ENCODE measurements at regions not wholly inside any gene's neighbourhood (a gene's known extent, or its start where the extent isn't known, plus 50 kb on each side); places are given as distances from the start of the nearest gene placed in this dataset.

GRCh38 chr22:44403166-44403565 lies 90.4 kb upstream of the SHISAL1 start:
- Mint-ChIP-seq H3K4me3 (no peak overlapping the region), H3K36me3 (ENCODE audit: low read depth) (no peaks in the 10 kb centered on the region), H3K27me3 (no peaks in the 10 kb centered on the region), H3K4me1 (no peaks in the 10 kb centered on the region), H3K27ac (no peak overlapping the region), H3K9me3 (no peaks in the 10 kb centered on the region)
- CTCF ChIA-PET = no interaction called here
- POLR2A ChIA-PET = no interaction called here
- no peak for DNase-seq

DNA sequence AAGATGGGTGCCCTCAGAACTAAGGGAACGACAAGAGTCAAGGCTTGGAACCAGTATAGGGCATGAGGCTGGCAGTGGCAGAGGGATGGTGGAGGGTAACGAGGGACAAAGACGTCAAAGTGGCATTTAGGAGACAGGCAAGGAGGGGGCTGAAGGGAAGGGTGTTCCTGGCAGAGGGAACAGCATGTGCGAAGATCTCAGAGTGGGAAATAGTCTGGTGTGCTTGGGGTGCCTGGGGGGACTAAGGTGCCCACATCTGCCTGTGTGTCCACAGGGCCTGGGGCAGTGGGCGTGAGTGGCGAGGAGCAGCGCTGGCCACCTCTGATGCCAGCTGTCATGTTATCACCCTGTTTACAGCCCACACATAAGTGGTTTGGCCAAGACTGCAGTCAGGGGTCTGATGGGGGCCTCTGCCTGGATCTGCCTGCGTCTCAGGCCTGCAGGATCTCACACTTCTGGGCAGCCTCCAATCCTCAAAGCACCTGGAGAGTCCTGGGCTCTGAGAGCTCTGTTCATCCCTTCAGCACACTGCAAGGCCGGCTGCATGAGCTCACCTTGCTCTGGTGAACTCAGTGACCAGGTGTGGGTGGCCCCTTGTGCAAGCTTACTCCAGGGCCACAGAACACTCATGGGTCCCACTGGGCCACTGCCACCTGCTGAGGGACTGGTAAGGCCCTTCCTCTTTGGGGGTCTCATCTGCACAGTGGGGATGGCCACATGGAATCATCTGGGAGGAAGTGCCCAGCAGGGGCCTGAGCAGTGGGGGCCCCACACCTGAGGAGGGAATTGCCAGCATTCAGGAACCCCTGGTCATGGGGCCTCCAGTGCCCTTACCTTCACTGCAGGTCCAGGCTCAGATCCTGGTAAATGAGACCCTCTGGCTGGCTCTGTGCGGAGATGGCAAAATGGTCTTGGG lies 89.7 kb upstream of the SHISAL1 start:
- no peaks in the 10 kb centered on the region for H3K27me3 Mint-ChIP-seq
- POLR2A ChIA-PET = no interaction called here
- no peak overlapping the region for H3K4me3 Mint-ChIP-seq
- no peaks in the 10 kb centered on the region for H3K9me3 Mint-ChIP-seq
- CTCF ChIA-PET = no interaction called here
- no peak for DNase-seq
- no peaks in the 10 kb centered on the region for H3K36me3 Mint-ChIP-seq (ENCODE audit: low read depth)
- H3K4me1 Mint-ChIP-seq = no peaks in the 10 kb centered on the region
- no peak overlapping the region for H3K27ac Mint-ChIP-seq

DNA sequence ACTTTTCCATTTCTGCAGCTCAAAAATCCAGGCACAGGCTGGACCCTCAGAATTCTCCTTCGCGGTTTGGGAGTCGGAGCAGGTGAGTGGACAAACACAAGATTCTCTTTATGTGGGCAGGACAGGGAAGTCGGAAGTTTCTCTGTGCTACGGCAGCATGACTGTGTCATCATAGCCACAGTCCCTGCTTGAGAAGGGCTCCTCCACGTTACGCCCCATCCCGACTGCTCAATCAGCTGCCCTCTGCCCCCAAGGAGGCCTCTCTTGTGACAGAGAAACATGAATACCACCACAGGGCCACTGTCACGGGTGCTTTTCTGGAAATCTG lies 89.0 kb upstream of the SHISAL1 start:
- Mint-ChIP-seq H3K36me3 (ENCODE audit: low read depth) (no peaks in the 10 kb centered on the region), H3K9me3 (no peaks in the 10 kb centered on the region), H3K27ac (no peak overlapping the region), H3K4me3 (no peak overlapping the region), H3K27me3 (no peaks in the 10 kb centered on the region), H3K4me1 (no peaks in the 10 kb centered on the region)
- DNase-seq = no peak
- CTCF ChIA-PET = no interaction called here
- POLR2A ChIA-PET = no interaction called here

DNA sequence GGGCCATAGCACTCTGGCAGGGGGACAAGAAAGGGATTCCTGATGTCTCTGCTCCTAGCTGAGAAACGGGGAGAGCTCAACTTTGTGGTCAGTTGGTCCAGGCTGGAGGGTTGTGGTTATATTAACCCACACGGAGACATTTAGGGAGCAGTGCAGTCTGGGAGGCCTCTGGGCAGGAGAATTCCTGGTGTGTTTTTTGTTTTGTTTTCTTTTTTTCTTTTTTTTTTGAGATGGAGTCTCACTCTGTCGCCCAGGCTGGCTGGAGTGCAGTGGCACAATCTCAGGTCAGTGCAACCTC lies 88.0 kb upstream of the SHISAL1 start:
- no peaks in the 10 kb centered on the region for H3K9me3 Mint-ChIP-seq
- no peaks in the 10 kb centered on the region for H3K4me1 Mint-ChIP-seq
- no peak overlapping the region for H3K27ac Mint-ChIP-seq
- H3K36me3 Mint-ChIP-seq (ENCODE audit: low read depth) = no peaks in the 10 kb centered on the region
- no peak for DNase-seq
- POLR2A ChIA-PET = no interaction called here
- no peaks in the 10 kb centered on the region for H3K27me3 Mint-ChIP-seq
- CTCF ChIA-PET = no interaction called here
- H3K4me3 Mint-ChIP-seq = no peak overlapping the region

GRCh38 chr22:44399906-44400762 lies 87.4 kb upstream of the SHISAL1 start:
- DNase-seq = no peak
- no peak overlapping the region for H3K27ac Mint-ChIP-seq
- ChIA-PET CTCF (no interaction called here), POLR2A (no interaction called here)
- H3K36me3 Mint-ChIP-seq (ENCODE audit: low read depth) = no peaks in the 10 kb centered on the region
- no peaks in the 10 kb centered on the region for H3K4me1 Mint-ChIP-seq
- H3K4me3 Mint-ChIP-seq = no peak overlapping the region
- no peaks in the 10 kb centered on the region for H3K27me3 Mint-ChIP-seq
- H3K9me3 Mint-ChIP-seq = no peaks in the 10 kb centered on the region

GRCh38 chr22:44398856-44399837 lies 86.4 kb upstream of the SHISAL1 start:
- no peaks in the 10 kb centered on the region for H3K36me3 Mint-ChIP-seq (ENCODE audit: low read depth)
- POLR2A ChIA-PET = no interaction called here
- no peak overlapping the region for H3K4me3 Mint-ChIP-seq
- CTCF ChIA-PET = no interaction called here
- H3K27ac Mint-ChIP-seq = no peak overlapping the region
- no peaks in the 10 kb centered on the region for H3K9me3 Mint-ChIP-seq
- no peak for DNase-seq
- H3K4me1 Mint-ChIP-seq = no peaks in the 10 kb centered on the region
- H3K27me3 Mint-ChIP-seq = no peaks in the 10 kb centered on the region

DNA sequence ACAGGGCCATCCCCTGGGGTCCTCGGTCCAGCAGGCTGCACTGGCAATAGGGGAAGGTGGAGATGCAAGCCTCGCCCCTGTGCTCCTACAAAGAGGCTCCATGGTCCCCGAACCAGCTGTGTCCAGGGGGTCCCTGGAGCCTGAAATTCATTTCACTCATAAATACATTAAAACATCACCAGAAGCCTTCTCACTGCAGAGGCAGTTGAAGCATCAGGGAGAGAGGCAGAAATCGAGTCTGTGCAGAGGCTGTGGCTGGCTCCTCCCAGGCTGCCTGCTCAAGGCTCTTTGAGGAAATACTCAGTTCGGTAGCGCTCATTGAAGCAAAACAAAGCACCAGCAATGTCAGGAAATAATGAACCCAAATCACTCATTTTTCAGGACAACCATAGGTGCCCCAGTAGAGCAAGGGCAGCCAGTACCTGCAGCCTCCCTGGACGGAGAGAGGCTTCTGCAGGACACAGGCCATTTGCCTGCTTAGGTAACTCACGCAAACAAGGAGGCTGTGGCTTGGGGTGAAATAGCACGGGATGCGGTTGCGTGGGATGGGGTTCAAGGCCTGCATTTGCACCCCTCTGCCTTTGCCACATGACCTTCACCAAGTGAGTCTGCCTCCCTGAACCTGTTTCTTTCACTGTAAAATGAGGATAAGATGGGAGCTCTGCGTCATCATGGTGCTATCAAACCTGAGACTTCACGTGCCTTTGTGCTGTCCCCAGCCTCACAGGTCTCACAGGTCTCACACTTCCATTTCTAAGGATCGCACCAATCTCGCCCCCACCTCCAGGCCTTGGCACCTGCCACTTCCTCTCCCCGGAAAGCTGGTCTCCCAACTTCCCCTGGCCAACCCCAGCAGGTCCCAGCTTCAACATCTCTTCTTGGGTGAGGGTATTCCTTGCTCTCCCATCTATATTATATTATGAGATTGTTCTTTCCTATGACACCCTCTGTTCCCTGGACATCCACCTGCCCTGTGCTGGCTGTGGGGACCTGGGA lies 84.3 kb upstream of the SHISAL1 start:
- no peak for DNase-seq
- no peak overlapping the region for H3K27ac Mint-ChIP-seq
- H3K9me3 Mint-ChIP-seq = no peaks in the 10 kb centered on the region
- H3K4me3 Mint-ChIP-seq = no peak overlapping the region
- ChIA-PET CTCF (no interaction called here), POLR2A (no interaction called here)
- H3K36me3 Mint-ChIP-seq (ENCODE audit: low read depth) = no peaks in the 10 kb centered on the region
- H3K4me1 Mint-ChIP-seq = no peaks in the 10 kb centered on the region
- no peaks in the 10 kb centered on the region for H3K27me3 Mint-ChIP-seq

DNA sequence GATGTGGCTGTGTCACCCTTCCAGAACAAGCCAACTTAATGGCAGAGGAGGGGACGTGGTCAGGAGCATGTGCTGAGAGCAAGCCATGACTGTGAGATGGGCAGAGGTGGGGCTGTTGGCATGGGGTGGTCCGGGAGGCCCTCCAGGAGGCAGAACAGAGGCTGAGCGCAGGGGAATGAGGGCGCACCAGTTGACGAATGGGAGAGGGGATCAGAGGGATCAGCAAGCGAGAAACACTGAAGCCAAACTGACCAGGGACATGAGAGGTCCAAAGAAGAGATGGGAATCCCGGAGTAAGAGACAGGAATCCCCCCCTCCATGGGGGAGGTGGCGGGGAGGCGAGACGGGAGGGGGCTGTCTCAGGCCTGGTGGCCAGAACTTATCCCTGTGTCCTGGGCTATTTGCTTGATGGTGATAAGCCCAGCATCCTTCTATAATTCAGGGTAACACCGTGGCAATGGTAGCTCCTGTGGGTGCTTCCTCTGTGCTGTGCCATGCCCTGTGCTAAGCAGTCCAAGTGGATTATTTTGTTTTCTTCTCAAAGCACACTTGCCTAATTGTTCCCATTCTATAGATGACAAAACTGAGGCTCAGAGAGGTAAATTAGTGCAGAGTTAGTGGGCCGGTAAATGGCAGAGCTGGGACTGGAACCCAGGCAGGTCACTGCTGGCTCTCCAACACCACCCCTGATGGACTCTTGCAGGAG lies 83.4 kb upstream of the SHISAL1 start:
- H3K27ac Mint-ChIP-seq = no peak overlapping the region
- H3K9me3 Mint-ChIP-seq = no peaks in the 10 kb centered on the region
- no peak for DNase-seq
- ChIA-PET CTCF (no interaction called here), POLR2A (no interaction called here)
- no peaks in the 10 kb centered on the region for H3K27me3 Mint-ChIP-seq
- no peak overlapping the region for H3K4me3 Mint-ChIP-seq
- H3K36me3 Mint-ChIP-seq (ENCODE audit: low read depth) = no peaks in the 10 kb centered on the region
- H3K4me1 Mint-ChIP-seq = no peaks in the 10 kb centered on the region

- Mint-ChIP-seq H3K9me3 (no peaks in the 10 kb centered on the region), H3K27me3 (no peaks in the 10 kb centered on the region), H3K4me1 (no peaks in the 10 kb centered on the region), H3K4me3 (no peak overlapping the region), H3K27ac (no peak overlapping the region), H3K36me3 (ENCODE audit: low read depth) (no peaks in the 10 kb centered on the region)
- CTCF ChIA-PET = no interaction called here
- POLR2A ChIA-PET = no interaction called here
- DNase-seq = no peak
Observed at GRCh38 chr22:44395118-44396005, 82.6 kb upstream of the SHISAL1 start.

DNA sequence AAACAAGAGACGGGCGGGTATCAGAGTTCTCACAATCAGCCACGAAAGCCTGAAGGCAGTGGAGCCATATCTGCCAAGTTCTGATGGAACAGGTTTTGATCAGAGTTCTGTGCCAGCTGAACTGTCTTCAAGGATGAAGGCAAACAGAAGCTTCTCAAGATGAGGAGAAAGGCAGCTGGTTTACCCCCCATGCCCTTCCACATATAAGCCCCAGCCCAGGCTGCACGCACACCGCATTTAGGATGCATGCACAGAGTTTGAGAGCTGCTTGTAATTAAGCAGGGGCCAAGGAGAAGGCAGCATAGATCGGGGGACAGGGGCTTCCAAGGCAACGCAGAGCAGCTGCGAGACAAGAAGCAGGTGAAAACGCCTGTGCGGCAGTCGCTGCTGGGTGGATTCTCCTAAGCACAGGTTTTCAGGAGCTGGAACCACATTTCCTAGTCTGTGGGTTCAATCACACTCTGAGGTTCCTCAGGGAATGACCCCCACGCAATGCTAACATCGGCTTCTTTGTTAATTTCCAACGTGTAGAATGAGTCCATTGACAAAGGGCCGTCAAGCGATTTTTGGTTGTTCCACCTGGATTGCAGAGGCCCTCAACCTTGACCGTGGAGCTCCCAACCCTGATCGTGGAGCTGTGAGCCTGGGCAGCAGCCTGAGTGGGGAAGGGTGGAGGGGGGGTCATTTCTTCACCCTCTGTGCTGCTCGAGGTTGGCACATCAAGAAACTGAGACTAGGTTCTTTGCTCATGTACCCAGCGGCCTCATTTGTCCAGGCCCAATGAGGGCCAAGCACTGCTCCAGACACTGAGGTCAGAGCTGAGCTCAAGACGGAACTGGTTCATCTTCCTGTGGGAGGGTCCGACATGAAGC lies 81.7 kb upstream of the SHISAL1 start:
- H3K9me3 Mint-ChIP-seq = no peaks in the 10 kb centered on the region
- no peaks in the 10 kb centered on the region for H3K4me1 Mint-ChIP-seq
- POLR2A ChIA-PET = no interaction called here
- no peak overlapping the region for H3K27ac Mint-ChIP-seq
- H3K4me3 Mint-ChIP-seq = no peak overlapping the region
- no peaks in the 10 kb centered on the region for H3K27me3 Mint-ChIP-seq
- no peak for DNase-seq
- H3K36me3 Mint-ChIP-seq (ENCODE audit: low read depth) = no peaks in the 10 kb centered on the region
- CTCF ChIA-PET = no interaction called here

DNA sequence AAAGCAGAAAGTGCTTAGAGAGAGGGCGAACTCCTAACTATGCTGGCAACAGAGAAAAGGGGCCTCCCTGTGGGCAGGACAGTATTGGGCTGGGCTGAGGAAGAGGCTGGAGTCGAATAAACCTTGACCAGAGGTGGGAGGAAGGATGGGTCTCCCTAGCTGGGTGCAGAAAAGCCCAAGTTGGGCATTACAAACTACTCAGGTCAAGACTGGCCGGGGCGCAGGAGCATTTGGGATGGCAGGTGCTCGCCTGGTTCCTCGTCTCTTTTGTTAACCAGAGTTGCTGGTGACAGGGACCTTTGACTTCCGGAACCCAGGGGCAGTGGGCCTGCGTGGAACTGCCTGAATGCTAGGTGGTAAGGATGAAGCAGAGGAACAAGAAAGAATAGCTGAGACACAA lies 80.3 kb upstream of the SHISAL1 start:
- no peak for DNase-seq

More for the DNA sequence above, 80.3 kb upstream of the SHISAL1 start:
- H3K4me1 Mint-ChIP-seq = no peaks in the 10 kb centered on the region
- no peak overlapping the region for H3K4me3 Mint-ChIP-seq
- H3K27me3 Mint-ChIP-seq = no peaks in the 10 kb centered on the region
- no peaks in the 10 kb centered on the region for H3K36me3 Mint-ChIP-seq (ENCODE audit: low read depth)
- ChIA-PET CTCF (no interaction called here), POLR2A (no interaction called here)
- H3K9me3 Mint-ChIP-seq = no peaks in the 10 kb centered on the region
- no peak overlapping the region for H3K27ac Mint-ChIP-seq
